BJ (cell line): ENCODE measurements at regions not wholly inside any gene's neighbourhood (a gene's known extent, or its start where the extent isn't known, plus 50 kb on each side); places are given as distances from the start of the nearest gene placed in this dataset.

ENCODE experiments used
- CTCF ChIA-PET: fragments of 350-600 bp; formaldehyde crosslinking; extraction: SDS; loops from one replicate; lab custom pipeline; 2021; ENCODE audit warnings: antibody characterized with exemption, inconsistent platforms; lab: Yijun Ruan, JAX
- POLR2A ChIA-PET: fragments of 300-600 bp; sonication (Branson Sonifier 250); formaldehyde crosslinking; extraction: SDS; loops from one replicate; lab custom pipeline; 2021; ENCODE audit warnings: antibody characterized with exemption; lab: Charles Lee
- DNase-seq: peaks from one replicate; pipeline ENCODE4 v3.0.0-alpha.2; 2011; ENCODE audit warnings: low read depth
- H3K27me3 ChIP-seq: 2 replicates; pipeline ENCODE4 v1.6.0; 2011; ENCODE audit warnings: low read length; ENCODE audit not compliant: control insufficient read depth, insufficient read depth
- H3K36me3 ChIP-seq: 2 replicates; pipeline ENCODE4 v1.5.1; 2011; ENCODE audit warnings: low read length; ENCODE audit not compliant: control insufficient read depth, insufficient read depth
- H3K4me3 ChIP-seq: 2 replicates; pipeline ENCODE4 v1.5.1; 2011; ENCODE audit warnings: low read depth, mild to moderate bottlenecking, control low read depth, low read length
- CTCF ChIP-seq: IDR thresholded peaks from 2 replicates; pipeline ENCODE4 v1.5.1; 2011; ENCODE audit warnings: low read depth, mild to moderate bottlenecking, control low read depth, inconsistent platforms, low read length, moderate library complexity; ENCODE audit not compliant: insufficient read depth

GRCh38 chr7:25656581-25657026, 428.3 kb upstream of the NPVF start:
- H3K27me3 ChIP-seq = no peaks in the 10 kb centered on the region
- TF ChIP-seq CTCF = no peak
- H3K36me3 ChIP-seq = no peaks in the 10 kb centered on the region
- peak; percentile 40 for DNase-seq
- CTCF ChIA-PET = no interaction called here
- POLR2A ChIA-PET = interaction anchor here (0.6 kb wide), 1 partner anchor 138 kb away, joined by 3 read pairs; no protein-coding TSS in a partner anchor
- H3K4me3 ChIP-seq = no peak overlapping the region

- POLR2A ChIA-PET = no interaction called here
- H3K36me3 ChIP-seq = no peaks in the 10 kb centered on the region
- CTCF ChIA-PET = no interaction called here
- TF ChIP-seq CTCF = no peak
- no peak for DNase-seq
- H3K4me3 ChIP-seq = no peak overlapping the region
- H3K27me3 ChIP-seq = no peaks in the 10 kb centered on the region
Observed at GRCh38 chr7:25658375-25658774, 430.1 kb upstream of the NPVF start.

- Histone ChIP-seq H3K4me3 (no peak overlapping the region), H3K27me3 (no peaks in the 10 kb centered on the region), H3K36me3 (no peaks in the 10 kb centered on the region)
- POLR2A ChIA-PET = no interaction called here
- CTCF ChIA-PET = no interaction called here
- no peak for TF ChIP-seq CTCF
- DNase-seq = no peak
Observed at GRCh38 chr7:25659841-25660240, 431.6 kb upstream of the NPVF start.

GRCh38 chr7:25662841-25663800, 434.8 kb upstream of the NPVF start:
- ChIA-PET POLR2A (no interaction called here), CTCF (no interaction called here)
- no peak for TF ChIP-seq CTCF
- Histone ChIP-seq H3K4me3 (no peak overlapping the region), H3K27me3 (no peaks in the 10 kb centered on the region), H3K36me3 (no peaks in the 10 kb centered on the region)
- no peak for DNase-seq

GRCh38 chr7:25663877-25664276, 435.6 kb upstream of the NPVF start:
- CTCF ChIA-PET = no interaction called here

More at GRCh38 chr7:25663877-25664276, 435.6 kb upstream of the NPVF start:
- Histone ChIP-seq H3K4me3 (no peak overlapping the region), H3K27me3 (no peaks in the 10 kb centered on the region), H3K36me3 (no peaks in the 10 kb centered on the region)
- DNase-seq = no peak
- TF ChIP-seq CTCF = no peak
- POLR2A ChIA-PET = no interaction called here
